ENCODE measurements at regions not wholly inside any gene's neighbourhood (a gene's known extent, or its start where the extent isn't known, plus 50 kb on each side); places are given as distances from the start of the nearest gene placed in this dataset.

- Histone ChIP-seq H3K9me3 (replicated peaks; ENCODE audit: control insufficient read depth, insufficient read depth, low read length) (peaks cover 2% of the 10 kb centered on the region), H3K79me2 (ENCODE audit: control insufficient read depth, insufficient read depth, low read length) (no peaks in the 10 kb centered on the region), H3K4me3 (replicated peaks in 1 of 3; ENCODE audit: insufficient read depth in 1 of 3, low read depth in 1 of 3, low read length in 3 of 3) (no peak overlapping the region), H3K27ac (ENCODE audit: insufficient read depth, low read depth, low read length) (no peak overlapping the region), H3K9ac (replicated peaks; ENCODE audit: extremely low read depth, insufficient read depth, low read length) (no peak overlapping the region), H3K27me3 (ENCODE audit: control insufficient read depth in 2 of 2, insufficient read depth in 2 of 2, low read length in 2 of 2) (no peaks in the 10 kb centered on the region), H3K4me2 (ENCODE audit: insufficient read depth, low read length) (no peak overlapping the region), H2AFZ (ENCODE audit: low read depth, low read length) (no peak overlapping the region), H3K36me3 (ENCODE audit: control insufficient read depth in 2 of 2, extremely low read depth in 1 of 2, insufficient read depth in 2 of 2, low read length in 2 of 2) (no peaks in the 10 kb centered on the region), H3K4me1 (ENCODE audit: control insufficient read depth, extremely low read depth, insufficient read depth, low read length) (no peaks in the 10 kb centered on the region), H3K9me1 (replicated peaks; ENCODE audit: control insufficient read depth, extremely low read depth, insufficient read depth, low read length) (no peaks in the 10 kb centered on the region), H4K20me1 (replicated peaks; ENCODE audit: control insufficient read depth, extremely low read depth, insufficient read depth, low read length) (no peaks in the 10 kb centered on the region)
- intact Hi-C loops (cut with micrococcal nuclease) (no loop called here), dilution Hi-C loops (cut with MboI; ENCODE audit: extremely low pct_ligation_motif_present, low sequenced_read_pairs) (no loop called here)
- CTCF ChIA-PET = no interaction called here
- no TSS peak for BruUV-seq (replicated peaks)
- DNase-seq (ENCODE audit: low read depth, low spot score) (no peak), FAIRE-seq (no peak)
- POLR2A ChIA-PET = no interaction called here
- no peak for TF ChIP-seq GATA2 (IDR thresholded peaks at IDR 0.05; ENCODE audit: insufficient read depth, insufficient read length, low read depth, low read length)
- TF ChIP-seq JUN (IDR thresholded peaks at IDR 0.05; ENCODE audit: borderline replicate concordance, insufficient read depth, insufficient read length, low read depth) = no peak
- TF ChIP-seq, protein P1, sequence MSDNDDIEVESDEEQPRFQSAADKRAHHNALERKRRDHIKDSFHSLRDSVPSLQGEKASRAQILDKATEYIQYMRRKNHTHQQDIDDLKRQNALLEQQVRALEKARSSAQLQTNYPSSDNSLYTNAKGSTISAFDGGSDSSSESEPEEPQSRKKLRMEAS (IDR thresholded peaks at IDR 0.05; ENCODE audit: insufficient read depth, insufficient read length) = no peak
- TF ChIP-seq POLR2AphosphoS5 (IDR thresholded peaks at IDR 0.05; ENCODE audit: insufficient read depth, low read depth, low read length) = no peak
- TF ChIP-seq FOS (IDR thresholded peaks at IDR 0.05; ENCODE audit: borderline replicate concordance, insufficient read depth, low read length) = no peak
Measured at GRCh38 chr10:111233439-111233838, 156.6 kb downstream of the ADRA2A start.

- Histone ChIP-seq H2AFZ (ENCODE audit: low read depth, low read length) (no peak overlapping the region), H3K4me2 (ENCODE audit: insufficient read depth, low read length) (no peak overlapping the region), H3K36me3 (ENCODE audit: control insufficient read depth in 2 of 2, extremely low read depth in 1 of 2, insufficient read depth in 2 of 2, low read length in 2 of 2) (no peaks in the 10 kb centered on the region), H3K4me3 (replicated peaks in 1 of 3; ENCODE audit: insufficient read depth in 1 of 3, low read depth in 1 of 3, low read length in 3 of 3) (no peak overlapping the region), H3K9ac (replicated peaks; ENCODE audit: extremely low read depth, insufficient read depth, low read length) (no peak overlapping the region), H3K79me2 (ENCODE audit: control insufficient read depth, insufficient read depth, low read length) (no peaks in the 10 kb centered on the region), H3K9me1 (replicated peaks; ENCODE audit: control insufficient read depth, extremely low read depth, insufficient read depth, low read length) (no peaks in the 10 kb centered on the region), H3K27ac (ENCODE audit: insufficient read depth, low read depth, low read length) (no peak overlapping the region), H4K20me1 (replicated peaks; ENCODE audit: control insufficient read depth, extremely low read depth, insufficient read depth, low read length) (no peaks in the 10 kb centered on the region), H3K27me3 (ENCODE audit: control insufficient read depth in 2 of 2, insufficient read depth in 2 of 2, low read length in 2 of 2) (no peaks in the 10 kb centered on the region), H3K4me1 (ENCODE audit: control insufficient read depth, extremely low read depth, insufficient read depth, low read length) (no peaks in the 10 kb centered on the region), H3K9me3 (replicated peaks; ENCODE audit: control insufficient read depth, insufficient read depth, low read length) (peaks cover 2% of the 10 kb centered on the region)
- FAIRE-seq (no peak), DNase-seq (ENCODE audit: low read depth, low spot score) (no peak)
- TF ChIP-seq MYC (IDR thresholded peaks at IDR 0.05; ENCODE audit: low read depth, low read length) (no peak), EZH2 (IDR thresholded peaks at IDR 0.05; ENCODE audit: borderline replicate concordance, low read depth, low read length, severe bottlenecking) (no peak), GATA2 (IDR thresholded peaks at IDR 0.05; ENCODE audit: insufficient read depth, insufficient read length, low read depth, low read length) (no peak), POLR2AphosphoS5 (IDR thresholded peaks at IDR 0.05; ENCODE audit: insufficient read depth, low read depth, low read length) (no peak), POLR2A (IDR thresholded peaks at IDR 0.05; ENCODE audit: low read depth, low read length) (no peak), JUN (IDR thresholded peaks at IDR 0.05; ENCODE audit: borderline replicate concordance, insufficient read depth, insufficient read length, low read depth) (no peak), FOS (IDR thresholded peaks at IDR 0.05; ENCODE audit: borderline replicate concordance, insufficient read depth, low read length) (no peak), CTCF (IDR thresholded peaks at IDR 0.05; ENCODE audit: extremely low read depth in 1 of 2, insufficient read depth in 1 of 2, low read depth in 1 of 2, low read length in 2 of 2) (no peak)
- TF ChIP-seq, protein P1 (IDR thresholded peaks at IDR 0.05; ENCODE audit: insufficient read depth, insufficient read length) = no peak
- dilution Hi-C loops (cut with MboI; ENCODE audit: extremely low pct_ligation_motif_present, low sequenced_read_pairs) = no loop called here
- CTCF ChIA-PET = no interaction called here
- POLR2A ChIA-PET = no interaction called here
- intact Hi-C loops (cut with micrococcal nuclease) = no loop called here
- BruUV-seq (replicated peaks) = no TSS peak
Measured at GRCh38 chr10:111234234-111234913, 157.5 kb downstream of the ADRA2A start.

Measured in endothelial cell of umbilical vein (primary cell).